ENCODE measurements at regions not wholly inside any gene's neighbourhood (a gene's known extent, or its start where the extent isn't known, plus 50 kb on each side); places are given as distances from the start of the nearest gene placed in this dataset.

- H3K27ac ChIP-seq: no peak overlapping the region
- TF ChIP-seq ZFX (IDR thresholded peaks at IDR 0.05; ENCODE audit: borderline replicate concordance): no peak
- TF ChIP-seq, protein P1, sequence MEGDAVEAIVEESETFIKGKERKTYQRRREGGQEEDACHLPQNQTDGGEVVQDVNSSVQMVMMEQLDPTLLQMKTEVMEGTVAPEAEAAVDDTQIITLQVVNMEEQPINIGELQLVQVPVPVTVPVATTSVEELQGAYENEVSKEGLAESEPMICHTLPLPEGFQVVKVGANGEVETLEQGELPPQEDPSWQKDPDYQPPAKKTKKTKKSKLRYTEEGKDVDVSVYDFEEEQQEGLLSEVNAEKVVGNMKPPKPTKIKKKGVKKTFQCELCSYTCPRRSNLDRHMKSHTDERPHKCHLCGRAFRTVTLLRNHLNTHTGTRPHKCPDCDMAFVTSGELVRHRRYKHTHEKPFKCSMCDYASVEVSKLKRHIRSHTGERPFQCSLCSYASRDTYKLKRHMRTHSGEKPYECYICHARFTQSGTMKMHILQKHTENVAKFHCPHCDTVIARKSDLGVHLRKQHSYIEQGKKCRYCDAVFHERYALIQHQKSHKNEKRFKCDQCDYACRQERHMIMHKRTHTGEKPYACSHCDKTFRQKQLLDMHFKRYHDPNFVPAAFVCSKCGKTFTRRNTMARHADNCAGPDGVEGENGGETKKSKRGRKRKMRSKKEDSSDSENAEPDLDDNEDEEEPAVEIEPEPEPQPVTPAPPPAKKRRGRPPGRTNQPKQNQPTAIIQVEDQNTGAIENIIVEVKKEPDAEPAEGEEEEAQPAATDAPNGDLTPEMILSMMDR (IDR thresholded peaks at IDR 0.05): no peak
Observed at GRCh38 chr10:78314651-78315050, 281.0 kb downstream of the RPS24 start.

- no peak overlapping the region for H3K27ac ChIP-seq
- no peak for TF ChIP-seq ZFX (IDR thresholded peaks at IDR 0.05; ENCODE audit: borderline replicate concordance)
- TF ChIP-seq, protein P1 (IDR thresholded peaks at IDR 0.05): no peak
Observed at GRCh38 chr10:78316451-78316931, 282.8 kb downstream of the RPS24 start.

GRCh38 chr10:78318305-78318704 is 284.6 kb downstream of the RPS24 start:
- no peak for TF ChIP-seq ZFX (IDR thresholded peaks at IDR 0.05; ENCODE audit: borderline replicate concordance)
- TF ChIP-seq, protein P1 (IDR thresholded peaks at IDR 0.05): no peak
- no peak overlapping the region for H3K27ac ChIP-seq

DNA sequence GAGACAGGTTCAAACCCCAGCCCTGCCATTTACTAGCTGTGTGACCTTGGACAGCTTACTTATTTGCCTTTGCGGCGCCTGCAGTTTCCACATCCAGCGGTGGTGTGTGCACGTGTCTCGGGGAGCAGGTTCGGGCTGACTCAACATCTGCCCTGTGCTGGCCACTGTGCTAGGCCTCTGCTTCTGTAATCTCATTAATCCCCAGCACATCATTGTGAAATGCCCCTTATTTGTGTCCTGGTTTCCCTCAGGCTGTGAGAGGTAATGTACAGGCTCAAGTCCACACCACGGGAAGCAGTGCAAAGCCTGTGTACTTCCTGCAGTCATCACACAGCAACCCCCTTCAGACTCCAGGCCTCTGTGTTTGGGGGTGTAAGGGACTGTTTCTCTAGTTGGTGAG is 285.7 kb downstream of the RPS24 start:
- TF ChIP-seq ZFX (IDR thresholded peaks at IDR 0.05; ENCODE audit: borderline replicate concordance): no peak
- TF ChIP-seq, protein P1 (IDR thresholded peaks at IDR 0.05): no peak
- no peak overlapping the region for H3K27ac ChIP-seq

DNA sequence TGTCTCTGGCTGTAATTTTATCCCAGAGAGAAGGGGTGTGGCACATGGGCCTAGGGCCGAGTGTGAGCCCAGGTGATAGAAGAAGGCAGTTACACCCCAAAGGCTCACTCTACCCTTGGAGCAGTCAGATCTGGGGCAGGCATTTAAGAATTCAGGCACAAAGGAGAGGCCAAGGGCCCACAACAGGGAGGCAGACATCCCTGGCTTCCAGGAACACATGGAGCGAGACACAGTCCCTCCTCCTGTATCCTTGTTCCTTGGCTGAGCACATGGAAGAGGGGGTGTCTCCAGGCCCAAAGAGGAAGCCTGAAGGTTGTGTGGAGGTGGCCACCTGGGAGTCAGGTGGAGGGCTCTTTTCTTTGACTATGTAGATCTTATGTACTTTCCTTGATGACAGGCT is 286.2 kb downstream of the RPS24 start:
- TF ChIP-seq ZFX (IDR thresholded peaks at IDR 0.05; ENCODE audit: borderline replicate concordance): no peak
- TF ChIP-seq, protein P1 (IDR thresholded peaks at IDR 0.05): no peak
- H3K27ac ChIP-seq: no peak overlapping the region

DNA sequence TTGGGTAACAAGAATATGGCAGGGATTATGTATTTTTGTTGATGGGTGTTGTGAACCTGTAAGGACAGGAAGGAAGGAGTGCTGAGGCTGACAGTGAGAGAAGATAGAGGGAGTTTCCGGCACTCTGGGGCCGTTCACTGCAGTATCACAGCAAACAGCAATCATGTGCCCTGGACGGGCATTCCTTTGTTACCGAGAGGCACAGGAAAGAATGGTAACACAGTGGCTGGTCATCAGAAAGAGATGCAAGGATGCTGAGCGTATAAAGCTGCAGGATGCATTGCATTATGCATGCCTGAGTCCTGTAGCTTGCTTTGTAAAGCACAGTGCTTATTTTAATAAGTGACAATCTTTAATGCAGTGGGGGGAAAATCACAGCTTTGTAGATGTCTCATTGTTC is 286.8 kb downstream of the RPS24 start:
- no peak for TF ChIP-seq ZFX (IDR thresholded peaks at IDR 0.05; ENCODE audit: borderline replicate concordance)
- TF ChIP-seq, protein P1 (IDR thresholded peaks at IDR 0.05): no peak
- H3K27ac ChIP-seq: no peak overlapping the region

GRCh38 chr10:78321000-78321399 is 287.3 kb downstream of the RPS24 start:
- no peak overlapping the region for H3K27ac ChIP-seq
- TF ChIP-seq ZFX (IDR thresholded peaks at IDR 0.05; ENCODE audit: borderline replicate concordance): no peak
- TF ChIP-seq, protein P1 (IDR thresholded peaks at IDR 0.05): no peak

Measured in 22Rv1 (cell line).